GM21737 (cell line): ENCODE measurements at regions not wholly inside any gene's neighbourhood (a gene's known extent, or its start where the extent isn't known, plus 50 kb on each side); places are given as distances from the start of the nearest gene placed in this dataset.
"Not testable (repeated sequence)": the region's sequence is repeated elsewhere in the genome, so short reads cannot be mapped to it uniquely, and the experiment has no call there.

Experiments used
- ATAC-seq: cut with Tn5 transposase; IDR thresholded peaks from one replicate; pipeline ENCODE4 v1.9.1; 2021; ENCODE audit warnings: mild to moderate bottlenecking, moderate library complexity; ENCODE audit not compliant: unreplicated experiment

GRCh38 chr20:47982574-47983360, 197.5 kb upstream of the SULF2 start:
- ATAC-seq = no peak

- no peak for ATAC-seq
Measured at GRCh38 chr20:47981222-47981621, 195.9 kb upstream of the SULF2 start.

- ATAC-seq = no peak
Measured at GRCh38 chr20:47980336-47981177, 195.3 kb upstream of the SULF2 start.

- ATAC-seq = not testable (repeated sequence)
Measured at GRCh38 chr20:47979361-47980095, 194.2 kb upstream of the SULF2 start.

- ATAC-seq = not testable (repeated sequence)
Measured at GRCh38 chr20:47978428-47979120, 193.3 kb upstream of the SULF2 start.

GRCh38 chr20:47977789-47978252, 192.5 kb upstream of the SULF2 start:
- not testable (repeated sequence) for ATAC-seq

GRCh38 chr20:47977017-47977788, 191.9 kb upstream of the SULF2 start:
- not testable (repeated sequence) for ATAC-seq

- ATAC-seq = no peak
Measured at GRCh38 chr20:47974234-47974878, 189.1 kb upstream of the SULF2 start.

- no peak for ATAC-seq
Measured at GRCh38 chr20:47973519-47974233, 188.4 kb upstream of the SULF2 start.

- ATAC-seq = no peak
Measured at GRCh38 chr20:47972916-47973309, 187.6 kb upstream of the SULF2 start.

- ATAC-seq = not testable (repeated sequence)
Measured at GRCh38 chr20:47972297-47972915, 187.1 kb upstream of the SULF2 start.

- ATAC-seq = no peak
Measured at GRCh38 chr20:47971058-47971791, 185.9 kb upstream of the SULF2 start.

GRCh38 chr20:47970282-47970903, 185.1 kb upstream of the SULF2 start:
- ATAC-seq = no peak

- ATAC-seq = no peak
Measured at GRCh38 chr20:47969426-47969825, 184.1 kb upstream of the SULF2 start.

GRCh38 chr20:47968541-47969310, 183.4 kb upstream of the SULF2 start:
- ATAC-seq = no peak

GRCh38 chr20:47964149-47964548, 178.9 kb upstream of the SULF2 start:
- no peak for ATAC-seq
